ENCODE measurements at regions not wholly inside any gene's neighbourhood (a gene's known extent, or its start where the extent isn't known, plus 50 kb on each side); places are given as distances from the start of the nearest gene placed in this dataset.
A peak's percentile ranks its signal among the peaks of the same experiment; 100 is the strongest.

GRCh38 chr10:61184429-61184828, 240.4 kb upstream of the RHOBTB1 start:
- no peak for DNase-seq

- DNase-seq = no peak
Observed at GRCh38 chr10:61183967-61184366, 240.0 kb upstream of the RHOBTB1 start.

GRCh38 chr10:61181832-61182231, 237.8 kb upstream of the RHOBTB1 start:
- DNase-seq = no peak

- DNase-seq = peak in 2 of 3 experiments; percentile 68 to 92
Observed at GRCh38 chr10:61179771-61180170, 235.8 kb upstream of the RHOBTB1 start.

- no peak for DNase-seq
Observed at GRCh38 chr10:61176424-61176823, 232.4 kb upstream of the RHOBTB1 start.

- no peak for DNase-seq
Observed at GRCh38 chr10:61175316-61175715, 231.3 kb upstream of the RHOBTB1 start.

GRCh38 chr10:61173450-61173849, 229.5 kb upstream of the RHOBTB1 start:
- DNase-seq = no peak

GRCh38 chr10:61172182-61172926, 228.4 kb upstream of the RHOBTB1 start:
- DNase-seq = peak in 1 of 3 experiments; percentile 39

GRCh38 chr10:61170594-61170993, 226.6 kb upstream of the RHOBTB1 start:
- DNase-seq = no peak

GRCh38 chr10:61169294-61169693, 225.3 kb upstream of the RHOBTB1 start:
- DNase-seq = peak in 2 of 3 experiments; percentile 45 to 82

GRCh38 chr10:61166489-61166888, 222.5 kb upstream of the RHOBTB1 start:
- no peak for DNase-seq

GRCh38 chr10:61166065-61166464, 222.1 kb upstream of the RHOBTB1 start:
- peak in 1 of 3 experiments; percentile 1 for DNase-seq

- DNase-seq = no peak
Observed at GRCh38 chr10:61164458-61165160, 220.6 kb upstream of the RHOBTB1 start.

- DNase-seq = peak in 1 of 3 experiments; percentile 43
Observed at GRCh38 chr10:61163403-61163802, 219.4 kb upstream of the RHOBTB1 start.

- DNase-seq = no peak
Observed at GRCh38 chr10:61160253-61160652, 216.3 kb upstream of the RHOBTB1 start.

GRCh38 chr10:61159253-61159652, 215.3 kb upstream of the RHOBTB1 start:
- no peak for DNase-seq

- no peak for DNase-seq
Observed at GRCh38 chr10:61157182-61157581, 213.2 kb upstream of the RHOBTB1 start.

- peak in 1 of 3 experiments; percentile 43 for DNase-seq
Observed at GRCh38 chr10:61153771-61154170, 209.8 kb upstream of the RHOBTB1 start.

- DNase-seq = peak in 1 of 3 experiments; percentile 8
Observed at GRCh38 chr10:61151059-61151458, 207.1 kb upstream of the RHOBTB1 start.

GRCh38 chr10:61148451-61148850, 204.5 kb upstream of the RHOBTB1 start:
- DNase-seq = no peak

- DNase-seq = peak in 1 of 3 experiments; percentile 3
Observed at GRCh38 chr10:61142987-61143386, 199.0 kb upstream of the RHOBTB1 start.

- peak; percentile 31 to 77 (median 51) for DNase-seq
Observed at GRCh38 chr10:61140765-61141392, 196.9 kb upstream of the RHOBTB1 start.

- DNase-seq = no peak
Observed at GRCh38 chr10:61139592-61139953, 195.6 kb upstream of the RHOBTB1 start.

All from NCI-H1417 (cell line).